ENCODE measurements at regions not wholly inside any gene's neighbourhood (a gene's known extent, or its start where the extent isn't known, plus 50 kb on each side); places are given as distances from the start of the nearest gene placed in this dataset.

DNA sequence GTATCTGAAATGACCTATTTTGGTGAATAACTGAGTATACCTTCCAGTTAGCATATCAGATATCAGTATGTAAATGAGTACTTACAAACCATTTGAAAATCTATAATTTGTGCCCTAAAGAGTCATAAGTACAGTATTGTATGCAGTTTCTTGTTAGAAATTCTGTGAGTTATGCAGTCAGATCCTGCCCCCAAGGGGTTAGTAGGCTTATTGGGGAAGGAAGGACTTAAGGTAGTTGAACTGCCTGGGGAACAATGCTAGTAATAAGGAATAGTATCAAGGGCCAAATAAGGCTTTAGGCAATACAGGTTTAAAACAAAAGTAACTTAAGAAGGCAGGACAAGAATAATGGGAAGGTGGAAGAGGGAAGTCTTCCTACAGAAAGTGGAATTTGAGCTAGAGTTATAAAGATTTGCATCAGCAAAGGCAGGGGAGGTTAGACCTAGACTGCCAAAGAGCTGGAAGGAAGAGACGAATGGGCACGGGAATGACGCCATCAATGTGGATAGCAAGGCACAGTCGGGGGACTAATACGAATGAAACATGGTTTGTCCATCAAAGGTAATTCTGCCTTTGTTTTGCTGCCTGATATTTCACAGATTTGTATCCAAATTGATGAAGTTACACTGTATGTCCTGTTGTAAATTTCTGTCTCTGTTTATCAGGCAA is 182.9 kb upstream of the DPYD start:
- DNase-seq, result no peak

DNA sequence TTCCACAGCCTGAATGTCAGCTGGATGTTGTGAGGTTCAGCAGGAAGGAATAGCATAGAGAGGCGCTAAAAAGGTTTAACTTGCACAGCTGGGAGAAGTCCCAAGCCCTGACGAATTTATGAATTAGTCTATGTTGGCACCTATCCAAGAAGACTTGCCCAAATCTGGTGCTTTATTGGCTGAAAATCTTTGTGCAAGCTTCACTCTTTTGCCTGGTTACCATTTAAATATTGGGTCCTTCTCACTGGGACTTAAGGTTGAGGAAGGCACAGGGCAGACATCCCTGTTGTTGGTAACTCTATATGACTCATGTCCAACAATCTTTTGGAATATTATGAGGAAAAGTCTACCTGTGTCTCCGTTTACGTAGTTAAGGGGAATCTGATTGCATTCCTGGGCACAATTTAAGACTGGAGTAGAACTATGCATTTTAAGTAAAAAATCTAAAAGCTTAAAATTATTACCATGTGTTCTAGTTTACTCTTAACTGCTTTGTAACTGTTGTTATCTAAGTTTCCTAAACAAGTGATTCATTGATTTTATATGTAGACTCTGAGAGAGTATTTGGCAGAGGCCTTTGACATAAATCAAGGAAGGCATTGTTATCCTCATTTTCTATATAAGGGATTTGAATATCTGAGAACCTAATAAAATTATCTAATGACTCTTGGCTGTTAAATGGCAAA is 181.7 kb upstream of the DPYD start:
- DNase-seq, result no peak

DNA sequence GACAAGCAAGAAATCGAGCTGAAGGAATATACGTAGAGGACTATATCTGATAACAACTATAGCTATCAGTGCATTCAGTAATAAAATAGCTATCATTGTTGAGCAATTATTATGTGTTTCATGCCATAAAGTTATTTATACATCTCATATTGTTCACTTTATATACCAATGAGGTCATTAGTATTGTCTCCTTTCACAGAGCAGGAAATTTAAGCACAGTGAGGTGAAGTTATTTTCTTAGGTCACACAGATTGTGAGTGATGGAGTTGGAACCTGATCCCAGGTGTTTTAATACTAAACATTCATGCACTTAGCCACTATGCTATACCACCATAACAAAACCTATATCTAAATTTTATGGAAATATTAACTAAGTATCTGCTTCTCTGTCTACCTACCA is 180.5 kb upstream of the DPYD start:
- no peak for DNase-seq

DNA sequence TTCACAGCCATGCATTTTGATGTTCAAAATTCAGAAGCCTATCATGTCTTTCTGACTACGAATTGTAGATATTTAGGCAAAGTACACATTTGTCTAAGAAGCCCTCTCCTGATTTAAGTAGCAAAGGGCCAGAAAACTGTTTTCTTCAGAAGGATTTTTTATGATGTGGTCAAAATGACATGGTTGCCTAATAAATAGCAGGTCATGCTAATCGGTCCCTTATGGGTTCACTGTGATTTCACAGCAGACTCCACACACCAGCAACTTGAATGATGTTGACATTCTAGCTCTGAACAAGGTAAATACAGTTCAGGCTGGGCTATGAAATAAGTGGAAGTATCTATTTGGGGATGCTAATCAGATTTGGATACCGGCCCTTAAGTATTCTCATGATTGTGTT is 178.7 kb upstream of the DPYD start:
- no peak for DNase-seq

DNA sequence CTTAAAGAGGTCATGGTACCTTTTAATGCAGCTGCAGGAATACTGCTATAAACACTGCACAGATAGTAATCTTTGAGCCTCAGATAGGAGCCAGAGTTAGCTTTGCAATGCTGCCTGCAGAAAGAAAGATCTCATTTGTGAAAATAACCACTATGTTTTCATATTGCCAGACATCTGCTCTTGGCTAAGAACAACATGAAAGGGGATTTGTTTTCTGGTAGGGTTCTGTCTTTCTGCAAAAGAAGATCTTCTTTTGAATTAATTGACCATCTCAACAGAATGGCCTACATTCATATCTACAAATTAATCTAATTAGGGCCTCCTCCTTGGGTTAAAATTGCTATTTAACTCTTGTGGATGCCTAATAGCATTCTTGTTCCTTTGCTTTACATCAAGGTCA is 177.6 kb upstream of the DPYD start:
- DNase-seq, result no peak

DNA sequence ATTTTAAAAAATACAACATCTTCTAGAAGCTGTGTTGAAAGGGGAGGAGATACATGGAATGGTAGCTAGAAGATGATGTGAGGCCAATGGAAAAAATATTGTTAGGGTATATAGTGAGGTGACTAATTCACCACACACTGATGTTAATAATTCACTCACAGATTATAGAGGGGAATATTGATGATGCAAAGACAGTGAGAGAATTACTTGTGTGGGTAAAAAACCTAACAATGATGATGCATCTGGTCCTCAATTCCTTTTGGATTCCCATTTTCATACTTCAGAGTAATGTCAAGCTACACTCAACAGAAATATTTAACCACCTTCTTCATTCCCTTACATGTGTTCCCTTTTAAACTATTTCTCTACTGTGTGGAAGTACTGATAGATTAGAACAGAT is 169.5 kb upstream of the DPYD start:
- no peak for DNase-seq

DNA sequence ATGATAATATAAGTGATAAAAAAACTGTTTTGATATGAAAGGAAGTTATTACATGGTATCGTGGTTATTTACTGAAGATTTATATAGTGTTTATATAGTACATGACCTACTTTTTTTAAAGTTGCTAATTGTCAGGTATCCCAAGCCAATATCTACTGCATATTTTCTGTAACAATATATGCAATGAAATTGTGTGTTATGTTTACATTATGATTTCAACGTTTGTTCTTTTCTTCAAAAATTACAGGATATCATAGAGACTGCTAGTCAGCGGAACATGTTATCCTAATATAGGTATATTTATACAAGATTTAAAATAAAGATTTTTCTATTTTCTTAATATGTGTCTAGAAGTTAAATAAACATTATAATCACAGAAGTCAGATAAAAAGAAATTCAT is 167.5 kb upstream of the DPYD start:
- DNase-seq, result no peak

DNA sequence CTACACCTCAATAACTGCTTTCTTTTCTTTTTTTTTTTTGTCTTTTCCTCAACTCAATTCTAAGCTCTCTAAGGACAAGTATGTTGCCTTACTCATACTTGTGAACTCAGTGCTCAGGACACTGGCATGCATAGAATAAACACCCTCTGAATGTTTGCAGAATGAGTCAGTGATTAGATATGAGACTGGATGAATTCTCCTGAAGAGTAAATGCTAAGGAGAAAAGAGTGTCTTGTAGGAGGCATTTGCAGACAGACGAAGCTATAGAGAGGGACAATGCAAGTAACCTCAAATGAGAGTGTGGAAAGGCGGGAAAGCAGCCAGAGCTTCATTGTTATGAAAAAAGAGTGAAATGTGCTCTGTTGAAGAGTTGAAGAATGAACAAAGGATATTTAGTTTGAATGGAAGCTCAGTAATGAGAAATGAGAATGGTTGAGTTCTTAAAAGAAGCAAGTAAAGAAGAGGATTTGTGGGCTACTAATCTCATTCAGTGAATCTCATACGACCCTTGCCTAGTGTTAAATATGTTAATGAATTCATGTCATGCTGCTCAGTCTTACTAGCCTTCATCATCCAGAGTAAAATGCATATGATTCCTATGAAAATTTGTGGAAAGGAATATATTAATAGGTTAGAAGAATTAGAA is 166.1 kb upstream of the DPYD start:
- no peak for DNase-seq

DNA sequence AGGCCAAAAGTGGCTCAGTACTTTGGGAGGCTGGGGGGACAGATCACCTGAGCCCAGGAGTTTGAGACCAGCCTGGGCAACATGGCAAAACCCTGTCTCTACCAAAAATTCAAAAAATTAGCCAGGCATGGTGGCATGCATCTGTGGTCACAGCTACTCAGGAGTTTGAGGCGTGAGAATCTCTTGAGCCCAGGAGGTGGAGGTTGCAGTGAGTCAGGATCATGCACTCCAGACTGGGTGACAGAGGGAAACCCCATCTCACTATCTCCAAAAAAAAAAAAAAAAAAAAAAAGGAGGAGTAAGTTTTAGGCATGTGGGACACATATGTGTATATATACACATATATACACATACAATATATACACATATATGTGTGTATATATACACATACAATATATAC is 165.3 kb upstream of the DPYD start:
- no peak for DNase-seq

DNA sequence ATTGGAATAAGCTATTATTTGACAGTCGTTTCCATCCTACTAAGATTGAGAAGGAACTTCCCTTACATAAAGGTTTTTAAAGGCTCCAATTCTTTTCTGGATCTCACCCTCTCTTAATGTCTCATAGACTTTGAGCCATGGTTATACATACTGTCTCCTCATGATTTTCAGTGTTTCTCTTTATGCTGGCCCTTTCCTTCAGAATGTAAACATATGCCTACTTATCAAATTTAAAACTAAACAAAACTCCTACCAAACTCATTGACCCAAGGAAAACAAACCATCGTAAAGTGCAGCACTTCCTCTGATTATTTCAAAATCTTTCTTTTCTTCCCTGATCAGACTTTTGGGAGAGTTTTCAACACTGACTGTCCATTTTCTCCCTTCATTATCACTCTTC is 163.4 kb upstream of the DPYD start:
- DNase-seq, result no peak

DNA sequence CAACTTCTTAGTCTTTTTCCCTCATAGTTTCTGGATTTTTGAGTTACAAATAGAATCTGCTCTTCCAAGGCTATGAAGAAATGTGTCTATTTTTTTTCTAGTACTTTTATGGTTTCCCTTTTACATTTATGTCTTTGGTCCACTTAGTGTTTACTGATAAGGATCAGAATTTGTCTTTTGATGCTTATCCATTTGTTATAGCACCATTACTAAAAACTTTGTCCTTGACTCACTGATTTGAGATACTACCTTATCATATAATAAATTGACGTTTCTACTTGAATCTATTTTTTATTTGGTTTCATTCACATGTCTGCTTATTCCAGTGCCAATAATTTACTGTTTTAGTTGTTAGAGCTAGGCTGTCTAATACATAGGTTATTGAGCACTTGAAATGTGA is 161.1 kb upstream of the DPYD start:
- DNase-seq, result no peak

DNA sequence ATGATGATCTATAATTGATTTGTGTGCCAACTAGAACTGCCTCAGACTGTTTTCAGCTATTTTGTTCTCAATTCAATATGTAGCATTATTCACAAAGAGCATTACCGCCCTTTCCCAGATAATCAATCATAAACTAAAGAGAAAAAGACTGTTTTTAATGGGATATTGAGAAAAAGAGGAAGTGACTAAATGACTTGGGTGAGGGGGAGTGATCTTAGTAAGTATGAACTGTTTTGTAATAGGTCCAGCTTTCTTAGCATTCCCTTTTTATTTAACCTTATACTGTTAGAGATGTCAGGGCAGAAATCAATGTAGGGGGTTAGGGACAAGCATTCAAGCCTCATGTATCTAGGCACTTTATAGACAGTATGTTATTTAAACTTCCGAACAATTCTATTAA is 157.8 kb upstream of the DPYD start:
- no peak for DNase-seq

DNA sequence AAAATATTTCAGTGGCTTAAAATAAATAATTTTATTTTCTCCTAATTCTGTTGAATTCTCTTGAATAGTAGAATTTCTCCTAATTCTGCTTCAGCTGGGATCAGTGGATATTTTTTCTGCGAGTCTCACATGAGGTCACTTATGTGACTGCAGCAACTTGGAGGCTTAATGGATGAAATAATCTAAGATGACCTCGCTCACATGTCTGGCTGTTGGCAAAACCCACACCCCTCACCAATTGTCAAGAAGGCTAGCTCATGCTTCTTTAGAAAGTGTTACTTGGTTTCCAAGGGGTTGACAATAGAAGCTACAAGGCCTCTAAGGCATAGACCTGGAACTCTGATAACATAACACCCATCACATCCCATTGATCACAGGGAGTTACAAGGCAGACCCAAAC is 156.9 kb upstream of the DPYD start:
- DNase-seq, result no peak

DNA sequence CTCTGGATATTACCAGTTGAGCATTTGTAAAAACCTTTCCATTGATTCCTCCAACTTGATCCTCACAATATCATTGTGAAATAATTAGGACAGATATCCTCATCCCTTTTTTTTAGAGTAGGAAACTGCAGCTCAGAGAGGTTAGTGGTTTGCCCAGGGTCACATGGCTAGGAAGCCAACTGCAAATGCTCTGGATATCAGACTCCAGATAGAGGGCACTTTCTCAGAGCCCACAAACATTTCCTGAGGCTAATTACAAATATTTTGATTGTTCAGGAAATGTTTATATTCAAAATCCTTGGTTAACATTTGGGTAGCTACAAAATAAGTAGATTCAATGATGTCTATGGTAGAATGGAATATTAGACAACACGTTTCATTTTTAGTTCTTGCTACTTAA is 154.8 kb upstream of the DPYD start:
- no peak for DNase-seq

DNA sequence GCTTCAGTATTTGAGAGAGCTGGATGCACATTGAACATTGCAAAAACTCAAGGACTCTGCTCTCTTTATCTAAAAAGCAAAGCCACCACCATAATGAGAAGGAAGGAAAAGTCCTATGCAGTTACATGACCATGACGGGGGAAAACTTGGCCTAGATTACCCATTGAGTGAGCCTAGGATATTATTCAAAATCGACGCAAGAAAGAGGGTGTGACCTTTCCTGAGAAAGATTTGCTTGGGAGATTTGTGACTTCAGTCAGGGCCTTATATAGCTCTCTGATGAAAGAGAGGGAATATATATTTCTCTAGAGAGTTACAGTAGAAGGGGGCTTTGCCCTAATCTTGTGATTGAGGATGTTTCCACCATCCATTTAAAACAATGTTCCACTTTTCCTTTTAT is 153.0 kb upstream of the DPYD start:
- no peak for DNase-seq

DNA sequence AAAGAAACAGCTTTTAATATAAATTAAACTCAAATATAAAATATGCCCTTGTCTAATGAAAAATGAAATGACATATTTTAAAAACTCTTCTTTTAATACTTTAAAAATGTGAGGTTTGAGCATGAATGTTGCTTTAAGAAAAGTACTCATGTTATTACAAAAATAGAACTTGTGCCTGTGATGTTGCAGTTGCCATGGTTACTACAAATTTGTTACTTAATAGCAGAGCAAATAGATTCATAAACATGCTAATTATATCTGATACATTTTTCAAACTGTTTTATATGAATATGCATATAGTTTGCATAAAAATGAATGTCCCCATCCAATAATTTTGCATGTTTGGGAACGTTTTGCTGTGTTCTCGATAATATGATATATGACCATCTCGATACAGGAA is 152.3 kb upstream of the DPYD start:
- DNase-seq, result no peak

DNA sequence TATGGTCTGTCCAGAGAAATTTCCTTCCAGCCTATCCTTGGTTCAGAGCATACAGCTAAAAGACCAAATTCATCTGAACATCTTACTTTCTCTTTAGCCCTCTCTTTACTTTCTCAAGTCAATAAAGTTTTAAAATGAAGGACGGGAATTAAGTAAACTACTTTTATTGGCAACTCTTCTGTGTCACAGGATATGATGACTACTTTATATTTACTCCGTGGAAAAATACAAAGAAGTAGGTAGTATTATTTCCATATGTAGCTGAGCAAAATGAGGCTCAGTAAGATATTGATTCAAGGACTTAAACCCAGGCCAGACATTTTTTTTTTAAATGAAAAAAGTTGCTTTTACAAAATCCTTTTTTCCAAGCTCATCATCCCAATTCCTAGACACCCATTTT is 151.2 kb upstream of the DPYD start:
- DNase-seq, result no peak

DNA sequence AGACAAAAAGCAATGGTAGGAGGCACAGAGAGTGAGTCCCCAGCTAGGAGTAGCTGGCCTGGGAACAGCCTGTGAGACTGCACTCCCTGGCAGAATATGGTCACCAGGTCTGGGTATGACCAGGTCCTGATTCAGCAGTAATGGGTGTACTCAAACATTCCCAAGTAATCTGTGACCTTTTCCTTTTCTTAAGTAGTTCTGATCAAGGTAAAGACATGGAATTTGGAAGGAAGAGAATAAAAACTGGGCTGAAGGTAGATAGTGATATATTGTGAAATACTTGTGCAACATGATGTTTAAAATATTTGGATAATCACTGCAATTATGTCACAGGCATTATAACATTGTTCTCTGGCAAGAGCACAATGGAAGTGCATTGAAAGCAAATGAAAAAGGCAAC is 147.2 kb upstream of the DPYD start:
- no peak for DNase-seq

DNA sequence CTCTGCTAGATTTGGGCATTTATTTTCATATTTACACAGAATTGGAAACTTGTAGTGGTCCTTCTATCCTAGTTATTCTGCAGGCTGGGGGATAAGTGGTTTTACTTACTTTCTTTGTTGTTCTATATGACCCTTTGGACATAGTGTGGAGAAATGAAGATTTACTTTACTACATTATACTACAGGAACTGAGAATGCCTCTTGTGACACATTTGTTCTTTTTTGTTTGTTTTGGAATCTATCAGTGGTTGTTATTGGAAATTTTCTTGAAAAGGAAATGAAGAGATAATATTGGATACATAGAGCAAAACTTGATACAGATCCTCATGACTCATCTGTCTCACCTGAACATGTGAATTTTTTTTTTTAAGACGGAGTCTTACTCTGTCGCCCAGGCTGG is 146.1 kb upstream of the DPYD start:
- no peak for DNase-seq

DNA sequence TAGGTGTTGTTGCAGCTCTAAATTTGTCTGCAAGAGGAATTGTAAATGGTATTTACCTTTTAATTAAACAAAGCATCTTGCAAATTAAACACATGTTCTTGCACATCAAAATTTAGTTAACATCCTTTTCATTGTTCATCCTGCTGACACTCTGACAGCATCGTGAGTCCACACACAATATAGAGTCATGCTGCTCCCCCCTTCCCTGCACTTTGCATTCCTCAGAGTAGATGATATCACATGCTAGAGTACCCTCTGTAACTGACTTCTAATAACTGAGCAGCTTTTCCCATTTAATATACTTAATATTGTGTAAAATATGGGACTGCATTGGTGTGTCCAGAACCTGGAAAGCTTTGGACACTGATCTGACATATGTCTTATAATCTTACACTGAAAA is 138.8 kb upstream of the DPYD start:
- DNase-seq, result no peak

DNA sequence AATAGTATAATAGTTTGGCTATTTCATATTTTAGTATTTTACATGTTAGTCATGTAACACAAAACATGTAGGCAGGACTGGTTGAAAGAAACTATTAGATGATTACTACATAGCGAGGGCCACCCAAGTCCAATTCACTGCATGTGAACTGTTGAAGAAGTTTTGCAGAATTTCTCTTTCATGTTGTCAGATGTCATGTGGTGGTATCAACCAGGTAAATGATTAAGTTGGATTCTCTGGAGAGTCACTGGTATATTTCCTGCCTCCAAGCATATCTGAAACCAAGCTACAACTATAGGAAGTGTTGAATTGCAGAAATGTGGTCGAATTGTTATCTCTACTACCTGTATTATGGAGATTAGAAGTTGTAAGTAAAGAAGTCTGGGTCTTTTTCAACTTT is 137.8 kb upstream of the DPYD start:
- DNase-seq, result no peak

DNA sequence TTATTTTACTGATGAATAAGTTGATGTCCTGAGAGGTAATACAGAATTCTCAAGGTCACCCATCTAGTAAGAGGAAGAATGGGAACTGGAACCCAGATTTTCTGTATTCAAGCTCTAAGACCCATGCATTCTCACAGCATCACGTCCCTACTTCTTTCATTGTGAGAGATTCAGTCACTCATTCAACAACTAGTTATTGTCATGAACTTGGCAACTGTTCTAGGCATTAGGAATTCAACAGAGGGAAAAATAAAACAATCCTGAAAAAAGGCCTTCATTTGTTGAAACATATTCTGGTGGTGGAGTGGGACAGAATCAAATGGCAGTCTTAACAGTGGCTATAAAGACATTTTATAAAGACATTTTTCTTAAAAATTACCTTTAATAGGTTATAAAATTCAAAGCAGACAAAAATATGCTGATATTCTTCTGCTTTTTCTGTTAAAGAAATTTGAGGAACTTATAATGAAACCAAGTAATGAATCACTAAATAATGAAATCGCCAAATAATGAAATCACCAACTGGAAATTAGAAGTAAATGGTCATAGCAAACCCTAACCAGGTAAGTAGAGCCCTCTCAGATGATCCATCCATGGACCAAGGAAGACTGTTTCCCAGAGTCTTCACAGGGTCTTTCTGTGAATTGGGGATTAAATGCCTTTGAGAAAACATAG is 136.5 kb upstream of the DPYD start:
- no peak for DNase-seq

DNA sequence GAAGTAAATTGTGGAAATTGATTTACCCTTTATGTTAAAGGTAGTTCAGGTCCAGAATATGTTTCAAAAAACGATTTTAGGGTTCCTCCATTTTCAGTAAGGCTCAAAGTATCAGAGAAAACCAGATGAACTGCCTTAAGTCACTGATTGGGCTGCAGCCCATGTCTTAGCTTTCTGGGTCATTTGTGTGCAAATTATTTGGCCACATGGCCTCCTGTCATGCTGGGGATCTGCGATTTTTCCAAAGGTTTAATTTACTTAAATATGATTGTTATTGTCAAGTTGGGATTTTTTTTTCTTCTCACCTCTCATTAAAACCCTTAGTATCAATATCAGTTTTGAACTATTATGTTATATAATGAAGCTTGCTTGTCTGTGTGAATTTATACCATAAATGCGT is 135.9 kb upstream of the DPYD start:
- DNase-seq, result no peak

DNA sequence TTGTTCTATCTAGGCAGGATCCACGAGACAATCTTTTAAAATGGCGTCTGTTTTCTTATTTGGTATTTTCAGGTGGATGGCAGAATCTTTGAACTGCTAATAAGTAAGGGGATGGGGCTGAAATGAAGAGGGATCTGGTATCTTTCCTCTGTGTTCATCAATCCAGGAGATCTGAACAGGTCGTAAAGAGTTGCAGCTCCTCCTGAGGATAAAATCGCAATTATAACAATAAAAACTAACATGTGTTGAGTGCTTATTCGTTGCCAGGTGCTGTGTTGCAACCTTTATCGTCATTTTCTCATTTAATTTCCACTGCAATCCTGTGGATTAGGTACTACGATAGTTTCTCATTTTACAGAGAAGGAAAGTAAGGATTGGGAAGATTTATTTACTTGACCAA is 134.6 kb upstream of the DPYD start:
- no peak for DNase-seq
